Thyroid gland (tissue), 4 donors: ENCODE measurements at regions not wholly inside any gene's neighbourhood (a gene's known extent, or its start where the extent isn't known, plus 50 kb on each side); places are given as distances from the start of the nearest gene placed in this dataset.

Source experiments
- DNase-seq, 2 donors: peaks; one replicate each; pipeline ENCODE4 v3.0.0-alpha.2; 2019
- H3K27ac ChIP-seq, 3 donors: fragments of 200-600 bp; sonication (generic); 1 replicate in 2 of 3; 2 replicates in 1 of 3; pipeline ENCODE4 v1.5.1; 2016 to 2019; ENCODE audit warnings: mild to moderate bottlenecking in 1 of 3, moderate library complexity in 1 of 3
- H3K27me3 ChIP-seq: fragments of 200-600 bp; sonication (generic); one replicate; pipeline ENCODE4 v1.5.1; 2019
- H3K36me3 ChIP-seq, 2 donors: fragments of 200-600 bp; sonication (generic); one replicate each; pipeline ENCODE4 v1.5.1; 2016 to 2019
- H3K4me1 ChIP-seq, 2 donors: fragments of 200-600 bp; sonication (generic); one replicate each; pipeline ENCODE4 v1.5.1; 2017 to 2019
- H3K4me3 ChIP-seq, 3 donors: fragments of 200-600 bp; sonication (generic); replicated peaks in 1 of 3; 1 replicate in 2 of 3; 2 replicates in 1 of 3; pipeline ENCODE4 v1.5.1; 2016; ENCODE audit warnings: mild to moderate bottlenecking in 1 of 3
- H3K9me3 ChIP-seq: fragments of 200-600 bp; sonication (generic); one replicate; pipeline ENCODE4 v1.5.1; 2017
- POLR2A ChIP-seq, 2 donors: fragments of 450-650 bp; IDR thresholded peaks; one replicate each; pipeline ENCODE4 v1.6.1; 2017; ENCODE audit warnings: antibody characterized with exemption in 2 of 2, mild to moderate bottlenecking in 2 of 2, moderate library complexity in 1 of 2
- WGBS, 2 donors: methylation state at CpG; one replicate each; pipeline ENCODE4 v1.1.5; 2017; 5-methylcytosine and 5-hydroxymethylcytosine counted together
- intact Hi-C: fragments of 100-400 bp; cut with DNase I; formaldehyde crosslinking; loops from one replicate; pipeline ENCODE4 v1.15.1; 2023
- TF ChIP-seq, protein P1 (sequence below), 6 experiments: fragments of 200-600 bp in 3 of 6; fragments of 450-650 bp in 3 of 6; sonication (generic) in 3 of 6; IDR thresholded peaks; one replicate each; pipeline ENCODE4 v1.5.1; 2016 to 2019; ENCODE audit warnings: antibody characterized with exemption in 6 of 6, mild to moderate bottlenecking in 2 of 6, inconsistent platforms in 1 of 6, moderate library complexity in 1 of 6

DNA sequence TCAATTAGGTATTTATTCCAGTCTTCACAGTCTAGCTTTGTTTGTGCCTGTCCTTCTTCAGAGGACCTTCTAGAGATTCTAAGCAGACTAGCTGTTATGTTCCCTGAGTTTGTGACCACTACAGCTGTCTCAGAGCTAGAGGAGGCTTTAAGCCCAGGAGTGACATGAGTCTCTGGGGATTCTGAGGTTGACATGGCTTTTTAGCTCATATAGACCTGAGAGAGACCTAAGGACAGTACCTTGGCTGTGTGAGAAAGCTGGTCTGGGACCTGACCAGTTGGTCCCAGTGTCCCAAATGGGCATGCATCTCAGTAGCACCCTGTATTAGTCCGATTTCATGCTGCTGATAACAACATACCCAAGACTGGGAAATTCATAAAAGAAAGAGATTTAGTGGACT lies 330.2 kb downstream of the DIPK2A start:
- Histone ChIP-seq H3K27ac (no peak overlapping the region), H3K4me1 (no peaks in the 10 kb centered on the region), H3K4me3 (no peak overlapping the region), H3K9me3 (no peaks in the 10 kb centered on the region), H3K36me3 (no peaks in the 10 kb centered on the region), H3K27me3 (no peaks in the 10 kb centered on the region)
- no peak for DNase-seq
- intact Hi-C loops = no loop called here
- no peak for TF ChIP-seq POLR2A (IDR thresholded peaks at IDR 0.05)
- TF ChIP-seq, protein P1, sequence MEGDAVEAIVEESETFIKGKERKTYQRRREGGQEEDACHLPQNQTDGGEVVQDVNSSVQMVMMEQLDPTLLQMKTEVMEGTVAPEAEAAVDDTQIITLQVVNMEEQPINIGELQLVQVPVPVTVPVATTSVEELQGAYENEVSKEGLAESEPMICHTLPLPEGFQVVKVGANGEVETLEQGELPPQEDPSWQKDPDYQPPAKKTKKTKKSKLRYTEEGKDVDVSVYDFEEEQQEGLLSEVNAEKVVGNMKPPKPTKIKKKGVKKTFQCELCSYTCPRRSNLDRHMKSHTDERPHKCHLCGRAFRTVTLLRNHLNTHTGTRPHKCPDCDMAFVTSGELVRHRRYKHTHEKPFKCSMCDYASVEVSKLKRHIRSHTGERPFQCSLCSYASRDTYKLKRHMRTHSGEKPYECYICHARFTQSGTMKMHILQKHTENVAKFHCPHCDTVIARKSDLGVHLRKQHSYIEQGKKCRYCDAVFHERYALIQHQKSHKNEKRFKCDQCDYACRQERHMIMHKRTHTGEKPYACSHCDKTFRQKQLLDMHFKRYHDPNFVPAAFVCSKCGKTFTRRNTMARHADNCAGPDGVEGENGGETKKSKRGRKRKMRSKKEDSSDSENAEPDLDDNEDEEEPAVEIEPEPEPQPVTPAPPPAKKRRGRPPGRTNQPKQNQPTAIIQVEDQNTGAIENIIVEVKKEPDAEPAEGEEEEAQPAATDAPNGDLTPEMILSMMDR (IDR thresholded peaks at IDR 0.05) = no peak
- WGBS, 2 donors = 93 to 100% methylated on average over 1 of the region's 1 CpG

DNA sequence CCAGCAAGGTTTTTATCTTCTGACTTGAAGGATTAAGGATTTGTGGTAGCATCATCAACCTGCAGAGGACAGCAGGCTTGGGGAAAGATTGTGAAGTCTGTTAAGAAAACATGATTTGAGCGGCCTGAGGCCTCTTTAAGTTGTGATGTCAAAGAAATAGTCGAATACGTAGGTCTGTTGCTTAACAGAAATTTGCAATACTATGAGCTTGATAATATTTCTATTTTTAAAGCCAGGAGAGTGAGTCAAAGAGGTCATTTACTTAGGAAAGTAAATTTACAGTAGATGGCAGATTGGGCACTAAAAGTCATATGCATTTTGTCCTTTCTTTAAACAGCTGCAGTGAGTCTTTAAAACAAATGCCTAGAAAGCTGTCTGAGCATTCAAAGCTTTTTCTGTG lies 336.3 kb downstream of the DIPK2A start:
- DNase-seq = no peak
- Histone ChIP-seq H3K4me3 (no peak overlapping the region), H3K36me3 (no peaks in the 10 kb centered on the region), H3K27me3 (no peaks in the 10 kb centered on the region), H3K4me1 (no peaks in the 10 kb centered on the region), H3K9me3 (no peaks in the 10 kb centered on the region), H3K27ac (no peak overlapping the region)
- WGBS, 2 donors = 87 to 92% methylated on average over 3 of the region's 3 CpGs
- no peak for TF ChIP-seq POLR2A (IDR thresholded peaks at IDR 0.05)
- TF ChIP-seq, protein P1 (IDR thresholded peaks at IDR 0.05) = no peak
- intact Hi-C loops = no loop called here

DNA sequence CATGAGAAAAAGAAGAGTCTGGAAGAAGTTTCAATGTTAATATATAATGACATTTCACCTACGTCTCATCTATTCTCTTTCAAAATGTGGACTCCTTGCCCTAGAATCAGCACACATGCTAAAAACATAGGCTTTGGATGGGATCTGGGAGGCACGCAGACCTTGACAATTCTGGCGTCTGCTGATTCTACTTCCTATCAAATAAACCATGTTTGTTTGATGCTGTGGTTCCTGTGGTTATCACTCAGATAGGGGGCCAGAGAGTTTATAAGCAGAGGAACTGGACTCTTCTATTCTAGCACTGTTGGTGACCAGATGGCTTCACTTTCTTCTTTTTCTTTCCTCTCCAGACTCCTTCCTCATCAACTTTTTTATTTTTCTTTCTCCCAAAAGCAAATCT lies 336.8 kb downstream of the DIPK2A start:
- DNase-seq = no peak
- Histone ChIP-seq H3K9me3 (no peaks in the 10 kb centered on the region), H3K27ac (no peak overlapping the region), H3K4me1 (no peaks in the 10 kb centered on the region), H3K27me3 (no peaks in the 10 kb centered on the region), H3K36me3 (no peaks in the 10 kb centered on the region), H3K4me3 (no peak overlapping the region)
- no peak for TF ChIP-seq POLR2A (IDR thresholded peaks at IDR 0.05)
- TF ChIP-seq, protein P1 (IDR thresholded peaks at IDR 0.05) = no peak
- WGBS, 2 donors = 85 to 94% methylated on average over 3 of the region's 3 CpGs
- intact Hi-C loops = no loop called here

DNA sequence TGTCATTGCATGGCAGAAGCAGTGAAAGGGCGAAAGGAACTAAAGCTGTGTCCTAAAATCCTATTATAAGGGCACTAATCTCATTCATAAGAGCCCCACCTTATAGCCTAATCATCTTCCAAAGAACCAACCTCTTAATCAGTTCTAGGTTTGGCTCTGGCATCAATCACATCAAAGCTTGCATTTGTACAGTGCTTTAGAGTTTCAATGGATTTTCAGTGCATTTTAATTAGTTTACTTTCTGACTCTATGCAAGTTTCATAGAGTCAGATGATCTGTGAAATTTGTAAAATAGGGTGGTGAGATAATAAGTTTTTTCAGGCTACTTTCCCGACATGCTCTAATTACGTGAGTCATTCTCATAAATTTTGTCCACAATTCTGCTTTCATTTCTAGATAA lies 341.1 kb downstream of the DIPK2A start:
- H3K9me3 ChIP-seq = no peaks in the 10 kb centered on the region
- H3K36me3 ChIP-seq = no peaks in the 10 kb centered on the region
- intact Hi-C loops = no loop called here
- no peak overlapping the region for H3K4me3 ChIP-seq
- H3K4me1 ChIP-seq = no peaks in the 10 kb centered on the region
- H3K27ac ChIP-seq = no peak overlapping the region
- no peak for DNase-seq
- TF ChIP-seq, protein P1 (IDR thresholded peaks at IDR 0.05) = no peak
- TF ChIP-seq POLR2A (IDR thresholded peaks at IDR 0.05) = no peak
- WGBS, 2 donors = 61 to 73% methylated on average over 3 of the region's 3 CpGs
- H3K27me3 ChIP-seq = no peaks in the 10 kb centered on the region

DNA sequence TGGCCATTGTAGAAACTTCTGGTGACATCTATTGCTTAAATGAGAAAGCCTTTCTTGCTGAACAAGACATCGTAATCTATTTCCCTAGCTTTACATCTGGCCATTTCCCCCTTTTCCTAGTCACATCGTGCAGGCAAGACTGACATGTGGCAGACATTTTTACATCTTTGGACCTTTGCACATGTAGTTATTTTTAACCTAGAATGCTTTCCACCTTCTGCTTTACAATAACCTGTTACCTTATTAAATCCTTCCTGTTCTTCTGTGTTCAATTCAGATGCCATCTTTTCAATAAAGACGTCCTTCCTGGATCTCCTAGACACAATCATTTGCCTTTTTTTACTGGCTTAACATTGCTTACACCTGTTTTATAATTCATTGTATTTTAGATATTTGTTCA lies 343.3 kb downstream of the DIPK2A start:
- no peak for DNase-seq
- TF ChIP-seq, protein P1 (IDR thresholded peaks at IDR 0.05) = no peak
- TF ChIP-seq POLR2A (IDR thresholded peaks at IDR 0.05) = no peak
- no peaks in the 10 kb centered on the region for H3K36me3 ChIP-seq
- no peak overlapping the region for H3K27ac ChIP-seq
- no peaks in the 10 kb centered on the region for H3K4me1 ChIP-seq
- H3K27me3 ChIP-seq = no peaks in the 10 kb centered on the region
- 90 to 94% methylated on average over 3 of the region's 3 CpGs for WGBS, 2 donors
- H3K4me3 ChIP-seq = no peak overlapping the region
- no peaks in the 10 kb centered on the region for H3K9me3 ChIP-seq
- intact Hi-C loops = no loop called here
